Omental fat pad (tissue), 3 donors: ENCODE measurements at regions not wholly inside any gene's neighbourhood (a gene's known extent, or its start where the extent isn't known, plus 50 kb on each side); places are given as distances from the start of the nearest gene placed in this dataset.

ENCODE experiments used
- ATAC-seq: fragments of 150-250 bp; one replicate; pipeline ENCODE4 v1.9.1; 2016; ENCODE audit warnings: mild to moderate bottlenecking, moderate library complexity; ENCODE audit not compliant: low FRiP score
- DNase-seq: peaks from one replicate; pipeline ENCODE4 v3.0.0-alpha.2; 2019; ENCODE audit warnings: low spot score
- CTCF ChIP-seq, 3 donors: fragments of 450-650 bp; IDR thresholded peaks; one replicate each; pipeline ENCODE4 v1.5.1; 2016 to 2017; ENCODE audit warnings: antibody characterized with exemption in 3 of 3, mild to moderate bottlenecking in 3 of 3, moderate library complexity in 2 of 3

- no peak for ATAC-seq
- DNase-seq, result no peak
- no peak for TF ChIP-seq CTCF (IDR thresholded peaks at IDR 0.05)
Measured at GRCh38 chr1:30427545-30427944, 295.8 kb downstream of the MATN1 start.

- ATAC-seq, result no peak
- TF ChIP-seq CTCF (IDR thresholded peaks at IDR 0.05), result no peak
- DNase-seq, result no peak
Measured at GRCh38 chr1:30425046-30425445, 298.3 kb downstream of the MATN1 start.

GRCh38 chr1:30423570-30423969 is 299.8 kb downstream of the MATN1 start:
- no peak for TF ChIP-seq CTCF (IDR thresholded peaks at IDR 0.05)
- DNase-seq (no peak), ATAC-seq (no peak)

GRCh38 chr1:30422251-30422650 is 301.1 kb downstream of the MATN1 start:
- DNase-seq (no peak), ATAC-seq (no peak)
- TF ChIP-seq CTCF (IDR thresholded peaks at IDR 0.05), result no peak

- ATAC-seq, result no peak
- no peak for DNase-seq
- no peak for TF ChIP-seq CTCF (IDR thresholded peaks at IDR 0.05)
Measured at GRCh38 chr1:30420519-30421050, 302.8 kb downstream of the MATN1 start.

- TF ChIP-seq CTCF (IDR thresholded peaks at IDR 0.05), result no peak
- ATAC-seq, result no peak
- no peak for DNase-seq
Measured at GRCh38 chr1:30419831-30420230, 303.6 kb downstream of the MATN1 start.

- DNase-seq, result no peak
- TF ChIP-seq CTCF (IDR thresholded peaks at IDR 0.05), result no peak
- ATAC-seq, result no peak
Measured at GRCh38 chr1:30418939-30419720, 304.3 kb downstream of the MATN1 start.
